ENCODE measurements at regions not wholly inside any gene's neighbourhood (a gene's known extent, or its start where the extent isn't known, plus 50 kb on each side); places are given as distances from the start of the nearest gene placed in this dataset.

- Histone ChIP-seq H3K27me3 (ENCODE audit: control insufficient read depth in 2 of 2, insufficient read depth in 2 of 2, low read length in 2 of 2) (no peaks in the 10 kb centered on the region), H3K4me2 (ENCODE audit: insufficient read depth, low read length) (no peak overlapping the region), H3K4me1 (replicated peaks in 1 of 2; ENCODE audit: control insufficient read depth in 2 of 2, insufficient read depth in 2 of 2, low read length in 2 of 2) (peaks cover 1 to 5% of the 10 kb centered on the region in 2 experiments; a peak in 3 of 5 replicates), H3K9me3 (replicated peaks; ENCODE audit: control insufficient read depth, insufficient read depth, low read depth, low read length) (no peaks in the 10 kb centered on the region), H4K20me1 (replicated peaks; ENCODE audit: control insufficient read depth, insufficient read depth, low read length) (no peaks in the 10 kb centered on the region), H3K9ac (ENCODE audit: insufficient read depth in 1 of 2, low read depth in 2 of 2, low read length in 2 of 2) (0 out of 4 replicates have a peak overlapping the region, but pooled peaks of 1 of the 2 experiments have one; percentile 46), H3K27ac (ENCODE audit: extremely low read depth, low read depth, low read length) (no peak overlapping the region), H2AFZ (ENCODE audit: low read depth, low read length) (peak overlapping the region; percentile 52), H3K79me2 (ENCODE audit: control insufficient read depth, insufficient read depth, low read length) (no peaks in the 10 kb centered on the region), H3K9me1 (ENCODE audit: control insufficient read depth, insufficient read depth, low read length) (no peaks in the 10 kb centered on the region), H3K4me3 (no peak overlapping the region), H3K36me3 (ENCODE audit: control insufficient read depth, insufficient read depth, low read length) (no peaks in the 10 kb centered on the region)
- ChIA-PET POLR2A (no interaction called here), CTCF (ENCODE audit: low intra/inter-chr PET ratio) (no interaction called here)
- in situ Hi-C loops (cut with MboI) (no loop called here), intact Hi-C loops (cut with micrococcal nuclease) (no loop called here)
- FAIRE-seq = no peak
- no peak for DNase-seq (ENCODE audit: extremely low read depth in 1 of 4, low spot score in 3 of 4)
- peak; percentile 25; the same call in 2 of the 3 replicates for ATAC-seq
- no TSS peak for BruUV-seq (replicated peaks)
- WGBS (ENCODE audit: insufficient coverage, low coverage, missing lambda C conversion rate) = 27% methylated on average over 5 of the region's 5 CpGs
- no peak for TF ChIP-seq NFYB (IDR thresholded peaks at IDR 0.05; ENCODE audit: extremely low read depth, insufficient read length)
- no peak for TF ChIP-seq U2AF2 (optimal IDR thresholded peaks at IDR 0.05; ENCODE audit: low read depth, low read length)
- TF ChIP-seq SMAD2 (IDR thresholded peaks at IDR 0.05; ENCODE audit: low read depth, low read length) = no peak
- 0 out of 2 replicates have a peak, but pooled peaks have one; percentile 19 for TF ChIP-seq ATF3 (IDR thresholded peaks at IDR 0.05)
- TF ChIP-seq ATF3 (CRISPR knock-in tag; conservative IDR thresholded peaks at IDR 0.05) = no peak
- no peak for TF ChIP-seq GTF3C2 (IDR thresholded peaks at IDR 0.05; ENCODE audit: borderline replicate concordance, extremely low read depth, insufficient read length)
- TF ChIP-seq MTA3 (IDR thresholded peaks at IDR 0.05; ENCODE audit: borderline replicate concordance) = no peak
- no peak for TF ChIP-seq RFX7 (CRISPR knock-in tag; IDR thresholded peaks at IDR 0.05)
- no peak for TF ChIP-seq DEAF1 (CRISPR knock-in tag; IDR thresholded peaks at IDR 0.05)
- peak; percentile 62; the same call in 1 of the 2 replicates for TF ChIP-seq ZBTB7A (IDR thresholded peaks at IDR 0.05; ENCODE audit: borderline replicate concordance, control insufficient read depth, low read depth, low read length)
- TF ChIP-seq JUND (IDR thresholded peaks at IDR 0.05; ENCODE audit: borderline replicate concordance, low read depth, low read length) = peak; percentile 40; the same call in 1 of the 2 replicates
- TF ChIP-seq JUND (tag; IDR thresholded peaks at IDR 0.05; ENCODE audit: borderline replicate concordance, low read depth, low read length) = no peak
- TF ChIP-seq DNMT1 (IDR thresholded peaks at IDR 0.05) = no peak
- no peak for TF ChIP-seq ELK1 (CRISPR knock-in tag; IDR thresholded peaks at IDR 0.05)
- no peak for TF ChIP-seq PHB (CRISPR knock-in tag; IDR thresholded peaks at IDR 0.05)
Measured at GRCh38 chr1:38297842-38298241, 251.2 kb upstream of the POU3F1 start.

Measured in K562 (cell line).